ENCODE measurements at regions not wholly inside any gene's neighbourhood (a gene's known extent, or its start where the extent isn't known, plus 50 kb on each side); places are given as distances from the start of the nearest gene placed in this dataset.

DNA sequence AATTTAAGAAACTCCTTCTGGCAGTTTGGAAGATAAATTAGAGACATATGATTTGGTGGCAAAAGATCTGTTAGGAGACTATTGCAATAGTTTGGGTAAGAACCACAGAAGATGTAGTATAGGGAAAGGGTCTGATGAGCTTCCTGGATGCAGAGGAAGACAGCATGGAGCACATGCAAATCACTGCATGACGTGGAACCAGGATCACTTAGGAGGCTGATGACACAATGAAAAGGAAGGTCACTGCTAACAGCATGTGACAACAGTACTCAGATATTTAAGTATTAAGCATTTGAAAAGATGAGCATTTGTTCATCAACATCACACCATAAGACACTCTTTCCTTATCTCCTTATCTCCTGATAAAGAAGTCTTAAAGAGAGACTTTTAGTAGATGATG lies 167.8 kb upstream of the LDB2 start (continued):
- TF ChIP-seq, protein P1, sequence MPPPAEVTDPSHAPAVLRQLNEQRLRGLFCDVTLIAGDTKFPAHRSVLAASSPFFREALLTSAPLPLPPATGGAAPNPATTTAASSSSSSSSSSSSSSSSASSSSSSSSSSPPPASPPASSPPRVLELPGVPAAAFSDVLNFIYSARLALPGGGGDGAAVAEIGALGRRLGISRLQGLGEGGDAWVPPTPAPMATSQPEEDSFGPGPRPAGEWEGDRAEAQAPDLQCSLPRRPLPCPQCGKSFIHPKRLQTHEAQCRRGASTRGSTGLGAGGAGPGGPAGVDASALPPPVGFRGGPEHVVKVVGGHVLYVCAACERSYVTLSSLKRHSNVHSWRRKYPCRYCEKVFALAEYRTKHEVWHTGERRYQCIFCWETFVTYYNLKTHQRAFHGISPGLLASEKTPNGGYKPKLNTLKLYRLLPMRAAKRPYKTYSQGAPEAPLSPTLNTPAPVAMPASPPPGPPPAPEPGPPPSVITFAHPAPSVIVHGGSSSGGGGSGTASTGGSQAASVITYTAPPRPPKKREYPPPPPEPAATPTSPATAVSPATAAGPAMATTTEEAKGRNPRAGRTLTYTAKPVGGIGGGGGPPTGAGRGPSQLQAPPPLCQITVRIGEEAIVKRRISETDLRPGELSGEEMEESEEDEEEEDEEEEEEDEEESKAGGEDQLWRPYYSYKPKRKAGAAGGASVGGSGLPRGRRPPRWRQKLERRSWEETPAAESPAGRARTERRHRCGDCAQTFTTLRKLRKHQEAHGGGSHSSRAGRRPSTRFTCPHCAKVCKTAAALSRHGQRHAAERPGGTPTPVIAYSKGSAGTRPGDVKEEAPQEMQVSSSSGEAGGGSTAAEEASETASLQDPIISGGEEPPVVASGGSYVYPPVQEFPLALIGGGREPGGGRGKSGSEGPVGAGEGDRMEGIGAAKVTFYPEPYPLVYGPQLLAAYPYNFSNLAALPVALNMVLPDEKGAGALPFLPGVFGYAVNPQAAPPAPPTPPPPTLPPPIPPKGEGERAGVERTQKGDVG (CRISPR knock-in tag; IDR thresholded peaks at IDR 0.05): no peak
- no peak for TF ChIP-seq MXI1 (IDR thresholded peaks at IDR 0.05; ENCODE audit: low read depth, low read length)
- TF ChIP-seq, protein P2, sequence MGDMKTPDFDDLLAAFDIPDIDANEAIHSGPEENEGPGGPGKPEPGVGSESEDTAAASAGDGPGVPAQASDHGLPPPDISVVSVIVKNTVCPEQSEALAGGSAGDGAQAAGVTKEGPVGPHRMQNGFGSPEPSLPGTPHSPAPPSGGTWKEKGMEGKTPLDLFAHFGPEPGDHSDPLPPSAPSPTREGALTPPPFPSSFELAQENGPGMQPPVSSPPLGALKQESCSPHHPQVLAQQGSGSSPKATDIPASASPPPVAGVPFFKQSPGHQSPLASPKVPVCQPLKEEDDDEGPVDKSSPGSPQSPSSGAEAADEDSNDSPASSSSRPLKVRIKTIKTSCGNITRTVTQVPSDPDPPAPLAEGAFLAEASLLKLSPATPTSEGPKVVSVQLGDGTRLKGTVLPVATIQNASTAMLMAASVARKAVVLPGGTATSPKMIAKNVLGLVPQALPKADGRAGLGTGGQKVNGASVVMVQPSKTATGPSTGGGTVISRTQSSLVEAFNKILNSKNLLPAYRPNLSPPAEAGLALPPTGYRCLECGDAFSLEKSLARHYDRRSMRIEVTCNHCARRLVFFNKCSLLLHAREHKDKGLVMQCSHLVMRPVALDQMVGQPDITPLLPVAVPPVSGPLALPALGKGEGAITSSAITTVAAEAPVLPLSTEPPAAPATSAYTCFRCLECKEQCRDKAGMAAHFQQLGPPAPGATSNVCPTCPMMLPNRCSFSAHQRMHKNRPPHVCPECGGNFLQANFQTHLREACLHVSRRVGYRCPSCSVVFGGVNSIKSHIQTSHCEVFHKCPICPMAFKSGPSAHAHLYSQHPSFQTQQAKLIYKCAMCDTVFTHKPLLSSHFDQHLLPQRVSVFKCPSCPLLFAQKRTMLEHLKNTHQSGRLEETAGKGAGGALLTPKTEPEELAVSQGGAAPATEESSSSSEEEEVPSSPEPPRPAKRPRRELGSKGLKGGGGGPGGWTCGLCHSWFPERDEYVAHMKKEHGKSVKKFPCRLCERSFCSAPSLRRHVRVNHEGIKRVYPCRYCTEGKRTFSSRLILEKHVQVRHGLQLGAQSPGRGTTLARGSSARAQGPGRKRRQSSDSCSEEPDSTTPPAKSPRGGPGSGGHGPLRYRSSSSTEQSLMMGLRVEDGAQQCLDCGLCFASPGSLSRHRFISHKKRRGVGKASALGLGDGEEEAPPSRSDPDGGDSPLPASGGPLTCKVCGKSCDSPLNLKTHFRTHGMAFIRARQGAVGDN (IDR thresholded peaks at IDR 0.05): no peak
- TF ChIP-seq BCL11A (IDR thresholded peaks at IDR 0.05; ENCODE audit: low read depth, low read length): no peak
- TF ChIP-seq POLR2AphosphoS2 (IDR thresholded peaks at IDR 0.05; ENCODE audit: low read depth, low read length): no peak

DNA sequence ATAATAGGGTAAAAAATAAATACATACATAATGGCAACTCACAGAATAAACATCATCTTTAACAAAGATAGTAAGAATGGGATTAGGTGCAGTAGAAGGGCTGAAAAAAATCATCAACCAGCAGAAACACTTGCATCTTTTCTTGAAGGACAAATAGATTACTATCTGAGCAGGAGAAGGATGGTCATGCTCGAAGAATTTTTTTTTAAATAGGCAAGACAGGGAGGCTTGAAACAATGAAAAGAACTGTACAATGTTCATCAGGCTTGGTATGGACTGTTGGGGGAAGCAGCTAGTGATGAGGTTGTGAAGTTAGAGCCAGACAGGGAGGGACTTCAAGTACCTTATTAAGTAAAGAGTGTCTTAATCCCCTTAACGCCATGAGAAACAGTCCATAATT lies 167.4 kb upstream of the LDB2 start:
- no peak overlapping the region for H3K4me2 ChIP-seq (ENCODE audit: control insufficient read depth, insufficient read depth)
- H3K9ac ChIP-seq (ENCODE audit: control insufficient read depth, insufficient read depth, low read length): no peak overlapping the region
- RAD21 ChIA-PET (ENCODE audit: unreplicated experiment): no interaction called here
- H3K4me3 ChIP-seq: no peak overlapping the region
- in situ Hi-C loops (cut with MboI) (no loop called here), intact Hi-C loops (cut with micrococcal nuclease; ENCODE audit: unreplicated experiment) (no loop called here)
- H3K79me2 ChIP-seq (ENCODE audit: control insufficient read depth, insufficient read depth, low read length): no peaks in the 10 kb centered on the region
- H3K4me1 ChIP-seq (ENCODE audit: control insufficient read depth, insufficient read depth, low read length): no peaks in the 10 kb centered on the region
- H3K27me3 ChIP-seq (replicated peaks in 1 of 2; ENCODE audit: control insufficient read depth in 2 of 2, insufficient read depth in 2 of 2, low read length in 1 of 2): no peaks in the 10 kb centered on the region
- FAIRE-seq (no peak), ATAC-seq (no peak), DNase-seq (ENCODE audit: low read depth, low spot score) (no peak)
- SMC1A ChIA-PET (ENCODE audit: uncharacterized antibody, unreplicated experiment): no interaction called here
- no peaks in the 10 kb centered on the region for H3K9me3 ChIP-seq (replicated peaks; ENCODE audit: control insufficient read depth, insufficient read depth, low read length)
- no peaks in the 10 kb centered on the region for H4K20me1 ChIP-seq (ENCODE audit: control insufficient read depth, insufficient read depth)
- no peak overlapping the region for H2AFZ ChIP-seq (ENCODE audit: control insufficient read depth, low read depth, low read length)
- no TSS peak for BruUV-seq (replicated peaks)
- POLR2A ChIA-PET: no interaction called here
- WGBS (ENCODE audit: insufficient coverage, insufficient replicate concordance, low lambda C conversion rate, missing lambda C conversion rate): 18% methylated on average over 2 of the region's 2 CpGs
- TF ChIP-seq MXI1 (IDR thresholded peaks at IDR 0.05; ENCODE audit: low read depth, low read length) (no peak), SUZ12 (IDR thresholded peaks at IDR 0.05; ENCODE audit: unreplicated experiment) (no peak)
- TF ChIP-seq, protein P3, sequence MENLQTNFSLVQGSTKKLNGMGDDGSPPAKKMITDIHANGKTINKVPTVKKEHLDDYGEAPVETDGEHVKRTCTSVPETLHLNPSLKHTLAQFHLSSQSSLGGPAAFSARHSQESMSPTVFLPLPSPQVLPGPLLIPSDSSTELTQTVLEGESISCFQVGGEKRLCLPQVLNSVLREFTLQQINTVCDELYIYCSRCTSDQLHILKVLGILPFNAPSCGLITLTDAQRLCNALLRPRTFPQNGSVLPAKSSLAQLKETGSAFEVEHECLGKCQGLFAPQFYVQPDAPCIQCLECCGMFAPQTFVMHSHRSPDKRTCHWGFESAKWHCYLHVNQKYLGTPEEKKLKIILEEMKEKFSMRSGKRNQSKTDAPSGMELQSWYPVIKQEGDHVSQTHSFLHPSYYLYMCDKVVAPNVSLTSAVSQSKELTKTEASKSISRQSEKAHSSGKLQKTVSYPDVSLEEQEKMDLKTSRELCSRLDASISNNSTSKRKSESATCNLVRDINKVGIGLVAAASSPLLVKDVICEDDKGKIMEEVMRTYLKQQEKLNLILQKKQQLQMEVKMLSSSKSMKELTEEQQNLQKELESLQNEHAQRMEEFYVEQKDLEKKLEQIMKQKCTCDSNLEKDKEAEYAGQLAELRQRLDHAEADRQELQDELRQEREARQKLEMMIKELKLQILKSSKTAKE (IDR thresholded peaks at IDR 0.05; ENCODE audit: low read depth, poor library complexity, severe bottlenecking): no peak
- H3K36me3 ChIP-seq (ENCODE audit: control insufficient read depth in 2 of 2, insufficient read depth in 2 of 2, low read length in 1 of 2): no peaks in the 10 kb centered on the region
- H3K27ac ChIP-seq (ENCODE audit: control insufficient read depth, insufficient read depth): no peak overlapping the region
- CTCF ChIA-PET: no interaction called here
